ENCODE measurements at regions not wholly inside any gene's neighbourhood (a gene's known extent, or its start where the extent isn't known, plus 50 kb on each side); places are given as distances from the start of the nearest gene placed in this dataset.

- TF ChIP-seq POLR2AphosphoS5 (IDR thresholded peaks at IDR 0.05) (no peak), CTCF (IDR thresholded peaks at IDR 0.05) (no peak)
These were observed 53.1 kb upstream of the EEF1E1 start for GRCh38 chr6:8155259-8156012.
